Caki2 (cell line): ENCODE measurements at regions not wholly inside any gene's neighbourhood (a gene's known extent, or its start where the extent isn't known, plus 50 kb on each side); places are given as distances from the start of the nearest gene placed in this dataset.
A peak's percentile ranks its signal among the peaks of the same experiment; 100 is the strongest.

ENCODE experiments used
- DNase-seq: peaks from one replicate; pipeline ENCODE4 v3.0.0-alpha.2; 2015; ENCODE audit warnings: low read depth
- in situ Hi-C: cut with HindIII; loops from 2 replicates; pipeline ENCODE4 v1.10.0; 2016; ENCODE audit warnings: low sequenced_read_pairs, low pct_unique_long_range_greater_than_20kb, mixed read lengths

DNA sequence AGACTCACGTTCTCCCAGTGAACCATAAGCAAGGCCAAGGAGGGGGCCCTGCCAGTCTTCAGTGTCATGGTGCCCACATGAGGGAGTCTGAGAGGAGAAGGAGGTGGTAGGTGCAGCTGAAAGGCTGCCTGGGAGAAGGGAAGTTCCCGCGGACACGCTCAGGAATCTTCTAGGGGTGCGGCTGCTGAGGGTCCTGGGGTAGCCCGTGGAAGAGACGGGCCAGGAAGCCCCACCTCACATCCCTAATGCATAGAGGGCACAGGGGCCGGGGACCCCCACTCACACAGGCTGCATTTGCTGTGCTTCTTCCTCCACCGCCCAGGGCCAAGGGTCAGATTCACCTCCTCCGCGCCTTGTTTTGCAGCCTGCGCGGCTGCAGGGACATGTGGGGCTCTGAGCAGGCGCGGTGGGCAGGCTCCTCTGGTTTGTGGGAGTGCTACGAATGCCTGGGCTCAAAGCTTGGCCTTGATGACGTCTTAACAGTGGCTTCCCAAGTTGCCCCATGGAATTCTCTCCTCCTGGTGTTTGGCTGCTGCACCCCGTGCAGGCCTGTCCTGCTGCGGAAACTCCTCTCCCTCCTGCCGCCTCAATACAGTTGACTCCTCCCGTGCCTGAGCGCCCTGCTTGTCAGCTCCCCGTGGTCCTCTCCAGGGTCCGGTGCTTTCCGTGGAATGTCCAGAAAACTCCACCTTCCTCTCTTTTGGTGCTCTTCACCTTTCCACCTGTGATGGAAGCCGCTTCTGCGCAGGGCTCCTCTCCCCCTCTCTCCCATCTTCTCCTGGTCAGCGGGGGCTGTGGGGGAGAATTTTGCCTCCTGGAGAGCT, 95.7 kb downstream of the VAPA start:
- in situ Hi-C loops = no loop called here
- DNase-seq = no peak

DNA sequence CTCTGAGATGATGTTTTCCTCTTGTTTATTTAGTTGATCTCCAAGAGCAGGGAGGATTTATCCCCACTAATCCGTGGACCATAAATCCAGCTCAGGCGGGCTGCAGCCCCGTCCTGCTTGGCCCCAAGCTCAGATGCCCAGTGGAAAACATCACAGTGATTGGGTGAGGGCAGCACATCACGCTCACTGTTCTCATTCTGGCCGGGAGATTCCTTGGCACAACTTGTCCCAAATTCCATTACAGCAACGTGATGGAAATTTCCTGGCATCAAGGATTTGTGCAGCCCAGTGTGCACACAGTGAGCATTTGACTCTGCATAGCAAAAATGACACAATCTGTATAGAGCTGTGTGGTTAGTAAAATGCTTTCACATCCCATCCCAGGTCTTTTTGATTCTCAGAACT, 96.8 kb downstream of the VAPA start:
- in situ Hi-C loops = no loop called here

DNA sequence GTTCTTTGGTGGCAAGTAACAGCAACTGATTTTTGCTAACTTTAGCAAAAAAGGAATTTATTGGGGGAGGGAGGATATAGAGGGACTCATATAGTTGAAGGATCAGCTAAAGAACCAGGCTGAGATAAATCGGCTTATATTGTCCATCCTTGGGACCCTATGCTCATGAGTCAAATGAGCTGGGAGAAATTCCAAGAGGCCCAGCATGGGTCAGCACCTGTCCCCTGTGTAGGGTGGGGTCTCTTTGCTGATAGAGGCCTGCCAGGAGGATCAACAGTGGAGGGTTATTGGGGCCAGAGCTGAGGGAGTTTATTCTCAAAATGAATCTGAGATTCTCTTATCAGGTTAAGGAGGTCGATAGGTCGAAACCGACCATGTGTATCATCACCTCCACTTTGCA, 97.2 kb downstream of the VAPA start:
- DNase-seq = no peak
- in situ Hi-C loops = no loop called here

More for the DNA sequence above, 96.8 kb downstream of the VAPA start:
- no peak for DNase-seq

DNA sequence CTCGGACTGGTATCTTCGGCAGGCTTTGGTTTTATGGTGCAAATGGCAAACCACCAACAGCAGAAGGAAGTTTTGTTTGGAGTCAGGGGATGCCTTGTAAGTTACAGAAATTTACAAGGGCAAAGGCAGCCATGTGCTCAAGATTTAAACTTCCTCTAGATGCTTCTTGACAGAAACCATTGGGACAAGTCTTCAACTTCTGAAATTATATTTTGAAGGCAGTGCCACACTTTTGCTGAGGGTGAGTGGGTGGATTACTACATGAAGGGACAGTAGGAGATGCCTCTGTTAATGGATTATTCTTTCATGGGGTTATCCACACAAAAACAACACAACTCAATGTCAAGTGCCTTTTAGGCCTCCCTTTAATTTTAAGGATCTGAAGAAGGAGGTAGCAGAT, 97.9 kb downstream of the VAPA start:
- no peak for DNase-seq
- in situ Hi-C loops = no loop called here

GRCh38 chr18:10012526-10012925, 98.7 kb downstream of the VAPA start:
- in situ Hi-C loops = no loop called here
- DNase-seq = no peak

DNA sequence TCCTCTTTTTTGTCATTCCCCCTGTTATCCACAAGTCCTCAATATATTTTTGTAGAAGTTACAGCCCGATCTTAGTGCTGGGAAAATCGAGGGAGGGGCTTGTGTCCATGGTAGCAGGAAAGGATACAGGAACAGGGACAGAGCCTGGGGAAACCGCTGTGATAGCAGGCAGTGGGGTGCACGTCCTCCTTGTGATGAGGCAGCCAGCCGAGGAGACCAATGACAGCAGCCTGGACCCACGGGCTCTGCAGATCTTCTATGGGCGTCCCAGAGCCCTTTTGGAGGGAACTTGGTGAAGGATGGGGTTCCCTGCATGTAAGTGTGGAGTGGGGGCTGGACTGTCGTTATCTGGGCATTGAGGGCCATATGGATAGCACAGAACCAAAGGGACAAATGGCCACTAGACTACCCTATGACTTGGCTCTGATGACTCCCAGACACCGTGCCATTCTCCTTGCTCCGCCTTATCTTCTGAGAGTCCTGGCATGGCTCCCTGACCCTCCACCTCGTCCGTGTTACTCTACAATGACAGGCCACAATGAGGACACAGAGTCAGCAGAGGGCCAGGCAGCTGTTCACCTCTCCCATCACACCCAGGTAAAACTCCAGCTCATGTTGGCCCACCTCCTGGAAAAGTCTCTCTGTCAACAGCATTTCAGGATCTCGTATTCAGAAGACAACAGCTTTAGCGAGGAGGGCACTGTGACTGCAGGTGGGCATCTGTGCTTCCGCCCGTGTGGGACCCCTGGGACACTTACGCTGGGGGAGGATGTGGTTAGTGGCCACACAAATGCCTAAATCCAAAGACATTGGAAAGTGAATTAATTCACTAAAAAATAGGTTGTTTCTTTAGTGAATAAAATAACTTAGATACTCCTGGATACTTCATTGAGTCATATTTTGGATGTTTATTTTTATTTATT, 100.1 kb downstream of the VAPA start:
- no peak for DNase-seq
- in situ Hi-C loops = no loop called here

- in situ Hi-C loops = no loop called here
- peak; percentile 76 for DNase-seq
These were observed 101.5 kb downstream of the VAPA start for GRCh38 chr18:10015288-10015701.

GRCh38 chr18:10015941-10016819, 102.4 kb downstream of the VAPA start:
- DNase-seq = peak; percentile 91
- in situ Hi-C loops = no loop called here

GRCh38 chr18:10017043-10017442, 103.2 kb downstream of the VAPA start:
- no peak for DNase-seq
- in situ Hi-C loops = no loop called here

GRCh38 chr18:10018289-10018688, 104.5 kb downstream of the VAPA start:
- no peak for DNase-seq
- in situ Hi-C loops = no loop called here

DNA sequence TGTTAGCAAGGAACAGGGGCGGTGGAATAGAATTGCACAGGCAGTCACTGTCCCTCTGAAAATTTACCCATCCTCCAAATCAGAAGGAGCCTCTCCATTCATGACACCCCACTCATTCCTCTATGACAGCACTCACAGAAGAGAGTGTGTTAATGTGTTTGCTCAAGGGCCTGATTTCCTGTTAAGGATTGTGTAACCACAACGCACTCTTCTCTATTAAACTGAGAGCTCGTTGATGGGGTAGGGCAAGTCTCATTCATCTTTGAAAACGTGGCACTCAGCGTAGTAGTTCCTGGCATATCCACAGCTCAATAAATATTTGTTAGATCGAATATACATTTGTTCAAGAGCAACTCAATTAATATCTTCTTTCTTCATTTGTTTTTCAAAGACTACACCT, 106.4 kb downstream of the VAPA start:
- in situ Hi-C loops = no loop called here
- DNase-seq = no peak

DNA sequence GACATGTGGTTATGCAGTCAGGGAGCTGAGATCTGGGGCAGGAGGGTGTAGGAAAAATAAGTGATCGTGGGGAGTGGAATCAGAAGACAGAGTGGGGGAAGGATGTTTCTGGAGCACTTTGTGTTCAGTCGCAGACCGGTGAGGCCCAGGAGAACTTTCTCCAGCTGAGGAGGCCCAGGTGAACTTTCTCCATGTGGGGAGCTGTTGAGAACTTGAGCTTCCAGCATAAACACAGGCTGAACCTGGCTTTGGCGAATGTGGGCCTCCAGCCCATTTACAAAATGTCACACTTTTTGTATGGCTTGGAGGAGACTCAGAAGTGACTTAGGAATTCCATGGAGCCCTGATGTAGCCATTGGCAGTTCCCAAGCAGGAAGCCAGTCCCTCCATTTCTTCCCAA, 108.5 kb downstream of the VAPA start:
- in situ Hi-C loops = no loop called here
- no peak for DNase-seq

DNA sequence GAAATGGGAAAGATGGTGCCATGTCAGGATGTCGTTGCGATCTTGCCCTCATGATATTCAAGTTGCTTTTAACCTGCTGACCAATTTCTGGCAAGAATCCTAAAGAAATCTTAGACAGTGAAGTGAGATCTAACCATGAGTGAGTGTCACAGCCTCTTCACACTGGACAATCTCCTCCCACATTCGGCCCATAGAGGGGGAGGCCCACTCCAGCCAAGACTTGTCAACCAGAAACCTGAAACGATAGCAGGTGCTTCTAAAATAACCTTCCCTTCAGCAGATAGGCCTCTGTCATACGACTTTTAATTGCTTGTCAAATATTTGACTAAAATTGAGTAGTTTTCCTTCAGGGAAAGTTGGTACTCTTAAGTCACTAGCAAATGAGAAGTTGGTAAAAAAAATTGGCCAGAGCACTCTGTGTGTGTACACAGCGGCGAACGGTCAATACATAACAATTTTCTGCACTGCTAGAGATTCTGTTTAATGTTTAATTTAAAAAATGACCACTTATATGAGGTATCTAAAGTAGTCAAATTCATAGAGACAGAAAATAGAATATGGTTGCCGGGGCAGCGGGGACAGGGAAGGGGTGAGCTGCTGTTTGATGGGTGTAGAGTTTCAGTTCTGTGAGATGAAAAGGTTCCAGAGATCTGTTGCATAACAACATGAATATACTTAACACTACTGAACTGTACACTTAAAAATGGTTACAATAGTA, 110.2 kb downstream of the VAPA start:
- no peak for DNase-seq
- in situ Hi-C loops = no loop called here

DNA sequence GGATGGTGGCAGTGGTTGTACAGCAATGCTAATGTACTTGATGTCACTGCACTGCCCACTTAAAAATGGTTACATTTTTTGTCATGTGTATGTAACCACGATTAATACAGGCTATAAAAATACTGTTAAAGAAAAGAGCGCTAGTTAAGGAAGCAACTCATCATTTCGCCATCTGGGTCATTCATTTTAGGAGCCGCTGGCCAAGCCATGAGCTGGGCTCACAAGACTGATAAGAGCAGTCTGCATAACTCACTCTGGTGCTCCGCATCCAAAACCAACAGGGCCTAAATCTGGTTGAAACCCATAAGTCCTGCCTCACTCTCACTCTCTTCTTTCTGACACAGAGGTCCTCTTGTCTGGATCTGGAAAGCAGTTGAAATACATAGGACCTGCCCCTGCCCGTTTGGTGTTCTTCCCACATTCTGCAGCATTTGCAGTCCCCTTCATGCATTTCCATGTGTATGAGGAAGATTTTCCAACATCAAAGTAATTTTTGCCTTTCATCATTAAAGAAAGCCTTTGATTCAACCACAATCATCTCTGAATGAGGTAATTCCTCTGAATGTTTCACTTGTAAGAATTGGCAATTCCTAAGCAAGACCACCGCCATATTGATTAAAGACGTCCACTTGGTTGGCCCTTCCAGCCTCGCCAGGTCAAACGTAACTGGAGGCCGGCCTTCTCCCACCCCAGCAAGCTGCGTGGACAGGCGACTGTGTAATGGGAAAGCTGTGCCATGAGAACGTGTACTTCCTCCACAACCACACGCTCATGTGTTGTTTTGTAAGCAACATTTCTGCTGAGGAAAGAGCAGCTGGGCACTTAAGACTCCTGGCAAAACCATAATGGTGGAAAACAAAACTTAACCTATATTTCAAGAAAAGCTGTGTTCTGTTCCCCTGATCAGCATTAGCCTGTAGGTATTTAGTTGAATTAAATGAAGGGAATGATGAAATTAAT, 112.2 kb downstream of the VAPA start:
- in situ Hi-C loops = no loop called here

DNA sequence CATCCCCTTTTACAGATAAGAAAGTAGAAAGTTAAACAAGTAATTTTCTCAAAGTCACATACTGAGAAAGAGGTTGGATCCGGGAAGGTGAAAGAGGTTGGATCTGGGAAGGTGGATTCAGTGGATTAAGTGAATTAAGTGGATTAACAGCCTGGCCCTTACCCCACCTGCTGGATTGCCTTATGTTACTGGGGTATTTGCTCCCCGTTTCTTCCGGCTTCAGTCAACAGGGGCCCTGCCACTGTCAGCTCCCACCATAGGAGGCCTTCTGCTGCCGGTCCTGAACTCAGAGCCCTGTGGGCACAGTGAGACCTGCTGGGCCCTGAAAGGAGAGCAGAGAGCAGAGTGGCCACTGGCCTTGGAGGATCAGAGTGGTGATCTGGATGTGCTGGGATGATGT, 113.2 kb downstream of the VAPA start:
- no peak for DNase-seq
- in situ Hi-C loops = no loop called here

More for the DNA sequence above, 112.2 kb downstream of the VAPA start:
- no peak for DNase-seq

DNA sequence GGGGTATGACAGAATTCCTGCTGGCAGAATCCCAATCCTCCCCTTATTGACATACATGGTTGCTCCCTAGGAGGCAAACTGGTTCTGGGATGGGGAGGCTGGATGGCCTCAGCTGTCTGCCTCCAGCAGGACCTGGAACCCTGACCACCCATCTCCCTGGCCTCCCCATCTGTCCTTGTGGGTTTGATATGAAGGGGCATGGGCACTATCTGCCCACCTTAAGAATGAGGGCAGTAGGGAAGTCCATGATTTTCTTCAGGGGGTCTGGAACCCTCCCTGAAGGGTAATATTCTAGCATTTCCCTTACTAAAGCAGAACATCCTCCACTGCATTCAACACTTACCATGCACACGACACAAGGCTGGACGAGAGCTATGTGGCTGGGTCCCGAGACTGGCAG, 113.6 kb downstream of the VAPA start:
- in situ Hi-C loops = no loop called here
- DNase-seq = no peak

GRCh38 chr18:10029711-10030110, 115.9 kb downstream of the VAPA start:
- in situ Hi-C loops = no loop called here
- DNase-seq = no peak
